ENCODE measurements at regions not wholly inside any gene's neighbourhood (a gene's known extent, or its start where the extent isn't known, plus 50 kb on each side); places are given as distances from the start of the nearest gene placed in this dataset.

- Mint-ChIP-seq H3K36me3 (ENCODE audit: low read depth, unreplicated experiment) (no peaks in the 10 kb centered on the region), H3K27ac (ENCODE audit: unreplicated experiment) (no peak overlapping the region), H3K4me1 (ENCODE audit: unreplicated experiment) (no peaks in the 10 kb centered on the region), H3K4me3 (ENCODE audit: unreplicated experiment) (no peak overlapping the region), H3K9me3 (ENCODE audit: unreplicated experiment) (no peaks in the 10 kb centered on the region), H3K27me3 (ENCODE audit: unreplicated experiment) (no peaks in the 10 kb centered on the region)
- DNase-seq (ENCODE audit: low spot score): no peak
- TF ChIP-seq CTCF (IDR thresholded peaks at IDR 0.05; ENCODE audit: unreplicated experiment): no peak
Observed at GRCh38 chr6:156434049-156434794, 343.0 kb upstream of the ARID1B start.

- Mint-ChIP-seq H3K36me3 (ENCODE audit: low read depth, unreplicated experiment) (no peaks in the 10 kb centered on the region), H3K9me3 (ENCODE audit: unreplicated experiment) (no peaks in the 10 kb centered on the region)
Observed at GRCh38 chr6:156432543-156432942, 344.6 kb upstream of the ARID1B start.

GRCh38 chr6:156430386-156430785, 346.8 kb upstream of the ARID1B start:
- Mint-ChIP-seq H3K27ac (ENCODE audit: unreplicated experiment) (no peak overlapping the region), H3K9me3 (ENCODE audit: unreplicated experiment) (no peaks in the 10 kb centered on the region), H3K4me1 (ENCODE audit: unreplicated experiment) (no peaks in the 10 kb centered on the region), H3K4me3 (ENCODE audit: unreplicated experiment) (no peak overlapping the region), H3K27me3 (ENCODE audit: unreplicated experiment) (no peaks in the 10 kb centered on the region), H3K36me3 (ENCODE audit: low read depth, unreplicated experiment) (no peaks in the 10 kb centered on the region)
- no peak for TF ChIP-seq CTCF (IDR thresholded peaks at IDR 0.05; ENCODE audit: unreplicated experiment)
- no peak for DNase-seq (ENCODE audit: low spot score)

More at GRCh38 chr6:156432543-156432942, 344.6 kb upstream of the ARID1B start:
- no peak for TF ChIP-seq CTCF (IDR thresholded peaks at IDR 0.05; ENCODE audit: unreplicated experiment)
- Mint-ChIP-seq H3K4me3 (ENCODE audit: unreplicated experiment) (no peak overlapping the region), H3K27ac (ENCODE audit: unreplicated experiment) (no peak overlapping the region), H3K27me3 (ENCODE audit: unreplicated experiment) (no peaks in the 10 kb centered on the region), H3K4me1 (ENCODE audit: unreplicated experiment) (no peaks in the 10 kb centered on the region)
- DNase-seq (ENCODE audit: low spot score): no peak

GRCh38 chr6:156427345-156427744, 349.8 kb upstream of the ARID1B start:
- Mint-ChIP-seq H3K36me3 (ENCODE audit: low read depth, unreplicated experiment) (peaks cover 4% of the 10 kb centered on the region), H3K27me3 (ENCODE audit: unreplicated experiment) (peaks cover 6% of the 10 kb centered on the region), H3K4me1 (ENCODE audit: unreplicated experiment) (peaks cover 14% of the 10 kb centered on the region), H3K9me3 (ENCODE audit: unreplicated experiment) (no peaks in the 10 kb centered on the region), H3K4me3 (ENCODE audit: unreplicated experiment) (no peak overlapping the region), H3K27ac (ENCODE audit: unreplicated experiment) (no peak overlapping the region)
- DNase-seq (ENCODE audit: low spot score): no peak
- TF ChIP-seq CTCF (IDR thresholded peaks at IDR 0.05; ENCODE audit: unreplicated experiment): no peak

- Mint-ChIP-seq H3K9me3 (ENCODE audit: unreplicated experiment) (no peaks in the 10 kb centered on the region), H3K27ac (ENCODE audit: unreplicated experiment) (no peak overlapping the region), H3K4me1 (ENCODE audit: unreplicated experiment) (peaks cover 14% of the 10 kb centered on the region), H3K36me3 (ENCODE audit: low read depth, unreplicated experiment) (peaks cover 8% of the 10 kb centered on the region), H3K4me3 (ENCODE audit: unreplicated experiment) (no peak overlapping the region), H3K27me3 (ENCODE audit: unreplicated experiment) (peaks cover 8% of the 10 kb centered on the region)
- no peak for TF ChIP-seq CTCF (IDR thresholded peaks at IDR 0.05; ENCODE audit: unreplicated experiment)
- DNase-seq (ENCODE audit: low spot score): no peak
Observed at GRCh38 chr6:156425359-156426020, 351.7 kb upstream of the ARID1B start.

Measured in endothelial cell (in vitro differentiated cells).